ENCODE measurements at regions not wholly inside any gene's neighbourhood (a gene's known extent, or its start where the extent isn't known, plus 50 kb on each side); places are given as distances from the start of the nearest gene placed in this dataset.

DNA sequence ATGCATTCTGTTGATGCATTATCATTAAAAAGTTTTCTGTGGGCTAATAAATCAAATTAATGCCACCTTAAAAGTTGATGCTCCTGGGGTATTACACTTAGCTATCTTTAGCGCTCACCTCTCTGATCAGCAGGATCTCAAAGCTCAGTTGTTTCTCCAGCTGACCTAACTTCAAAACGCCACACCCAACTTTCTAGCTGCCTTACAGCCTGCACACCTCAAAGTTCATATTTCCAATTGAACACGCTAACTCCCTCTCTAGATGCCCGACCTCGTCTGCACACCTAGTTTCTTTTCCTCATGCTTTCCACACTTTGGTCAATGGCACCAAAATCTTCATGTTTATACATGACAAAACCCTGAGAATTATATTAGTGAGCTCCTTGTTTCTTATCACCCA lies 98.2 kb upstream of the AGTR1 start:
- no peak overlapping the region for H3K4me3 ChIP-seq (ENCODE audit: low read depth, low read length)
- DNase-seq (ENCODE audit: low read depth): no peak
- no peak for TF ChIP-seq CTCF (IDR thresholded peaks at IDR 0.05; ENCODE audit: insufficient read depth, low read length)

GRCh38 chr3:148600440-148600839 lies 97.3 kb upstream of the AGTR1 start:
- no peak for TF ChIP-seq CTCF (IDR thresholded peaks at IDR 0.05; ENCODE audit: insufficient read depth, low read length)
- no peak for DNase-seq (ENCODE audit: low read depth)
- H3K4me3 ChIP-seq (ENCODE audit: low read depth, low read length): no peak overlapping the region

DNA sequence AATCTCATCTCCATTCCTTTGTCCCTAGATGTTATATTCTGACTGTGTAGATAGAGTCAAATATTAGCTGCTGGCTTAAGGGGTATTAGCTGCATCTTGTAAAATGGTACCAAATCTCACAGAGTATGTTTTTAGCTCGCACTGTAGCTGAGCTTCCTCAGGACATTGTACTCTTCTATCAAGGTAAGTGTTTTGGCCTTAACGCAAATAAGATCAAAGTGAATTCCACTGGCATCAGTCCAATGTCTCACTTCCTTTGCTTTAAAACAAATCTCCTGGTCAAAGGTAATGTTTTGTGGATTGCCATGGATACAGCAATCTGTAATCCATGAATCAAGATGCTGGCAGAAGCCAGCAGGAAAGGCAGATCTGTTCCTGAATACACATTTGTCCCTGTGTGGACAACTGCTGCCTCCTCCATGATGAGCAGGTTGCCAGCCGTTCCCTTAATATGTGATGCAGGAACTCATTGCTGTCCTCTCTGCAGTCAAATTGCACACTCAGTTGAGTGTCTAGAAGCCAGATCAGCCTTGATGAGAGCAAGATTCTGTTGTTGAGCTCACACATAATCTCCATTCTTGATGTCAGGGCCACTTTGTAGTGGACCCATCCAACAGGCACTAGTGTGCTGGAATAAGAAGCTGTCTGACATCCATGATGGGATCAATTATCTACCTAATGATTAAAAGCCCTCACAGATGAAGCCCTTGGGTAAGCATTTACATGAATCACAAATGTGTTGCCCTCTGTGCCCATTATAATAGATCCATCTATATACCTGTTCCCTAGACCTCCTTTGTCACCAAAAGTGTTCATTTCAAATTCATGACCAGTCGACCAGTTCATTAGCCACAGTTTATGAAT lies 96.6 kb upstream of the AGTR1 start:
- no peak for DNase-seq (ENCODE audit: low read depth)
- TF ChIP-seq CTCF (IDR thresholded peaks at IDR 0.05; ENCODE audit: insufficient read depth, low read length): no peak
- no peak overlapping the region for H3K4me3 ChIP-seq (ENCODE audit: low read depth, low read length)

DNA sequence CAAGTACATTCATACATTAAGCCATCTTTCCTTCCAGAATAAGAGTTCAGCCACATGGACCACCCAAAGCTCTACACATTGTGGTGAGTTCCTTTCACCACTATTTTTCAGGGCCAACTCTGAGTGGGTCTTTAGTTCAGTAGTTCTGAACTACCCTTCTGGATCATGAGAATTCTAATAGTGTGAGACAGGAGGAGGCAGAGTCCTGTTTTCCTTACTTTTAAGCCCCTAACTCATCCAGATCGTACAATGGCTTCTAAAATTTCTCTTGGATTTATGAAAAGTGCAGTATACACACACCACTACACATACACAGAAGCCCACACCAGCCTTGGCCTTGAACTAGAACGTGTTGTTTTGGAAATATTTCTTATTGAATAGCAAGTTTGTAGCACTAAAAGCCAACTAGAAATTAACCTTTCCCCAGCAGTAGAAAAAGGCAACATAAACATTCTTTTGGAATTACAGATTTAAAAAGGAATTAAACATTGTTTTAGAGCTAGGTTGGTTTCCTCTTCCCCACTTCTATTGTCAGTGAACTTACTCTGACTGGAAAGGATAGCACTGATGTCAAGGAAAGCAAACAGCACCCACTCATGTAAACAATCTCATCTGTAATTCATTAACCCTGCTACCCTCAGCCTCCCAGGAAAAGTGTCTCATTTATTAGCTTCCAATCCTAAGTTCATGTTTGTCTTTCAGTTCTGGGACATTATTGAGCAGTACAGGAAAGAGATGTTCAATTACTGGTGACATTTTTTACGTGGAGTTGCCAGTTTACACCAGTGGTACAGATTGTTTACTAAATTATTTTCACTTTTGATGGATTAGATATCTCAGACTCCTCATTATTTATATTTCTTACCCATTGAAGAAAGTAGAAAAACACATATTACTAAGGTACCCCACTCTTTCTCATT lies 95.7 kb upstream of the AGTR1 start:
- no peak overlapping the region for H3K4me3 ChIP-seq (ENCODE audit: low read depth, low read length)
- DNase-seq (ENCODE audit: low read depth): peak; percentile 13
- no peak for TF ChIP-seq CTCF (IDR thresholded peaks at IDR 0.05; ENCODE audit: insufficient read depth, low read length)

DNA sequence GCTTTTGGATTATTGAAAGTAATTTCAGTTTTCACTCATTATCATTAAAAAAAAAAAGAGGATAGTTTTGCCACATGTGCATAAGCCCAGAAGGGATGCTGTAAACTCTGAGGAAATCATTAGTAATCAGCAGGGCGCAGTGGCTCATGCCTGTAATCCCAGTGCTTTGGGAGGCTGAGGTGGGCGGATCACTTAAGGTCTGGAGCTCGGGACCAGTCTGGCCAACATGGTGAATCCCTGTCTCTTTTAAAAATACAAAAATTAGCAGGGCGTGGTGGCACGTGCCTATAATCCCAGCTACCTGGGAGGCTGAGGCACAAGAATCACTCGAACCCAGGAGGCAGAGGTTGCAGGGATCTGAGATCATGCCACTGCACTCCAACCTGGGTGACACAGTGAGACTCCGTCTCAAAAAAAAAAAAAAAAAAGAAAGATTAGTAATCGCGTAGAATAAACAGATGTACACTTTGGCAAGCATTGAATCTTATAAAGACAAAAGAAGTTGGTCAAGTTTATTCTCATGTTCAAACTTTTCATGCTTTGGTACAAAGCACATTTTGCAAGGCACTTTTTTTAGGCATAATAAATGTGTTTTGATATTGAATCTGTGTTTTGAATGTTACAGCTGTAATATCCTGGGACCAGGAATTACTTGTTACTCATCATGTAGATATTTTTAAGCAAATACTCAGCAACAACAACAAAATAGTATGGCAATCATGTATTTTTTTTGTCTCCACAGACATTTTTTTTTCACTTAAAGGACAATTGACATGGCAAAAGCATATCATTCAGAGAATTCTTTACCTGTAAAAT lies 93.2 kb upstream of the AGTR1 start:
- H3K4me3 ChIP-seq (ENCODE audit: low read depth, low read length): no peak overlapping the region
- peak; percentile 44 for DNase-seq (ENCODE audit: low read depth)
- TF ChIP-seq CTCF (IDR thresholded peaks at IDR 0.05; ENCODE audit: insufficient read depth, low read length): no peak

DNA sequence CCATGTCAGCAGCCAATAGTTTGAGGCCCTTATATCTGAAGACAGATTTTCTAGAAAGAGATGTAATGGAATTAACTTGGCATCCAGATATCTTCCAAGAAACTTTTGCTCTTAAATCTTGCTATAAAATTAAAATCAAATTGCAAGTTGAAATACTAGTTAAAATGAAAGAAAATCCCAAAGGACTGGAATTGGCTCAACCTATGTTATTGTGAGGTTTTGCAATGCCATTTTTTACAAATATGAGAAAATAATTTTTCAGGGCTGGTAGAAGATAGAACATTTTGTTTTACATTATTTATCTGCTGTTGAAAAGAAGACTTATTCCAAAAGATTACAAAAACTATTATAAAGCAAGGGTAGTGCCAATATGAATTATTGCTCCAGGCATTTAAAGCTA lies 92.2 kb upstream of the AGTR1 start:
- TF ChIP-seq CTCF (IDR thresholded peaks at IDR 0.05; ENCODE audit: insufficient read depth, low read length): no peak
- DNase-seq (ENCODE audit: low read depth): peak; percentile 45

More for the DNA sequence above, 92.2 kb upstream of the AGTR1 start:
- H3K4me3 ChIP-seq (ENCODE audit: low read depth, low read length): no peak overlapping the region

All from fibroblast of the aortic adventitia (primary cell).